Progenitor cell of endocrine pancreas (in vitro differentiated cells): ENCODE measurements at regions not wholly inside any gene's neighbourhood (a gene's known extent, or its start where the extent isn't known, plus 50 kb on each side); places are given as distances from the start of the nearest gene placed in this dataset.

ENCODE experiments used
- DNase-seq: peaks from one replicate; pipeline ENCODE4 v3.0.0; 2021; ENCODE audit warnings: low spot score; ENCODE audit not compliant: unreplicated experiment
- H3K27ac Mint-ChIP-seq: 2 replicates; pipeline ENCODE4 v1.8.0; 2021; ENCODE audit warnings: mild to moderate bottlenecking, moderate library complexity, mixed read lengths
- H3K27me3 Mint-ChIP-seq: 2 replicates; pipeline ENCODE4 v1.8.0; 2021; ENCODE audit warnings: mixed read lengths
- H3K36me3 Mint-ChIP-seq: 2 replicates; pipeline ENCODE4 v1.8.0; 2022; ENCODE audit warnings: mixed read lengths; ENCODE audit not compliant: insufficient read depth
- H3K4me1 Mint-ChIP-seq: 2 replicates; pipeline ENCODE4 v1.8.0; 2021; ENCODE audit warnings: low read depth, mixed read lengths
- H3K4me3 Mint-ChIP-seq: 2 replicates; pipeline ENCODE4 v1.8.0; 2021; ENCODE audit warnings: low read depth, mild to moderate bottlenecking, moderate library complexity, mixed read lengths
- H3K9me3 Mint-ChIP-seq: 2 replicates; pipeline ENCODE4 v1.8.0; 2021; ENCODE audit warnings: low read depth, mixed read lengths
- CTCF ChIP-seq: fragments of 200-600 bp; sonication (generic); IDR thresholded peaks from one replicate; pipeline ENCODE4 v1.5.0; 2021; ENCODE audit warnings: antibody characterized with exemption, mild to moderate bottlenecking; ENCODE audit not compliant: unreplicated experiment

GRCh38 chr1:82704393-82704792 lies 903.7 kb downstream of the ADGRL2 start:
- no peak overlapping the region for H3K4me3 Mint-ChIP-seq
- no peak overlapping the region for H3K27ac Mint-ChIP-seq
- no peaks in the 10 kb centered on the region for H3K9me3 Mint-ChIP-seq
- TF ChIP-seq CTCF, result no peak
- H3K36me3 Mint-ChIP-seq, result no peaks in the 10 kb centered on the region
- no peaks in the 10 kb centered on the region for H3K27me3 Mint-ChIP-seq
- DNase-seq, result no peak
- H3K4me1 Mint-ChIP-seq, result peaks cover 7% of the 10 kb centered on the region

GRCh38 chr1:82703951-82704350 lies 903.2 kb downstream of the ADGRL2 start:
- Mint-ChIP-seq H3K4me1 (peaks cover 7% of the 10 kb centered on the region), H3K4me3 (no peak overlapping the region), H3K36me3 (no peaks in the 10 kb centered on the region), H3K27me3 (no peaks in the 10 kb centered on the region), H3K27ac (no peak overlapping the region), H3K9me3 (no peaks in the 10 kb centered on the region)
- no peak for DNase-seq
- TF ChIP-seq CTCF, result no peak

- Mint-ChIP-seq H3K4me3 (no peak overlapping the region), H3K4me1 (peaks cover 7% of the 10 kb centered on the region), H3K36me3 (no peaks in the 10 kb centered on the region), H3K27ac (no peak overlapping the region), H3K9me3 (no peaks in the 10 kb centered on the region), H3K27me3 (no peaks in the 10 kb centered on the region)
- DNase-seq, result no peak
- TF ChIP-seq CTCF, result no peak
Measured at GRCh38 chr1:82700476-82700875, 899.7 kb downstream of the ADGRL2 start.

- no peak for DNase-seq
- Mint-ChIP-seq H3K9me3 (peaks cover 5% of the 10 kb centered on the region), H3K27me3 (no peaks in the 10 kb centered on the region), H3K36me3 (no peaks in the 10 kb centered on the region), H3K27ac (no peak overlapping the region), H3K4me3 (no peak overlapping the region), H3K4me1 (peaks cover 2% of the 10 kb centered on the region)
- no peak for TF ChIP-seq CTCF
Measured at GRCh38 chr1:82697965-82698364, 897.2 kb downstream of the ADGRL2 start.

- Mint-ChIP-seq H3K27ac (no peak overlapping the region), H3K9me3 (peaks cover 9% of the 10 kb centered on the region), H3K4me1 (no peaks in the 10 kb centered on the region), H3K4me3 (no peak overlapping the region), H3K27me3 (no peaks in the 10 kb centered on the region), H3K36me3 (no peaks in the 10 kb centered on the region)
- DNase-seq, result no peak
- TF ChIP-seq CTCF, result no peak
Measured at GRCh38 chr1:82695443-82695842, 894.7 kb downstream of the ADGRL2 start.
